MM.1S (cell line): ENCODE measurements at regions not wholly inside any gene's neighbourhood (a gene's known extent, or its start where the extent isn't known, plus 50 kb on each side); places are given as distances from the start of the nearest gene placed in this dataset.

ENCODE experiments used
- DNase-seq: peaks from one replicate; pipeline ENCODE4 v3.0.0-alpha.2; 2015
- H2AFZ ChIP-seq: fragments of 300-600 bp; sonication (generic); 2 replicates; pipeline ENCODE4 v1.6.0; 2016; ENCODE audit warnings: antibody characterized with exemption, low read length
- H3F3A ChIP-seq: fragments of 300-600 bp; sonication (generic); 2 replicates; pipeline ENCODE4 v1.6.1; 2016; ENCODE audit warnings: mild to moderate bottlenecking, antibody characterized with exemption, low read length, moderate library complexity, mixed read lengths; ENCODE audit not compliant: insufficient read depth
- H3K27ac ChIP-seq: fragments of 300-600 bp; sonication (generic); 2 replicates; pipeline ENCODE4 v1.5.1; 2016; ENCODE audit warnings: mild to moderate bottlenecking, low read length
- H3K27me3 ChIP-seq: fragments of 300-600 bp; sonication (generic); replicated peaks from 2 replicates; pipeline ENCODE4 v1.6.0; 2016; ENCODE audit warnings: low read length; ENCODE audit not compliant: insufficient read depth
- H3K36me3 ChIP-seq: fragments of 300-600 bp; sonication (generic); replicated peaks from 2 replicates; pipeline ENCODE4 v1.6.1; 2016; ENCODE audit warnings: mild to moderate bottlenecking, low read length, mixed read lengths; ENCODE audit not compliant: insufficient read depth
- H3K4me1 ChIP-seq: fragments of 300-600 bp; sonication (generic); 2 replicates; pipeline ENCODE4 v1.6.1; 2016; ENCODE audit warnings: low read length, mixed read lengths
- H3K4me2 ChIP-seq: fragments of 300-600 bp; sonication (generic); 2 replicates; pipeline ENCODE4 v1.6.0; 2016; ENCODE audit warnings: low read depth, low read length
- H3K4me3 ChIP-seq: fragments of 300-600 bp; sonication (generic); 2 replicates; pipeline ENCODE4 v1.5.1; 2016; ENCODE audit warnings: low read length, mixed read lengths
- H3K79me2 ChIP-seq: fragments of 300-600 bp; sonication (generic); 2 replicates; pipeline ENCODE4 v1.6.1; 2016; ENCODE audit warnings: mixed run types, low read length, mixed read lengths
- H3K9ac ChIP-seq: fragments of 300-600 bp; sonication (generic); 2 replicates; pipeline ENCODE4 v1.6.1; 2016; ENCODE audit warnings: low read length, mixed read lengths
- H3K9me2 ChIP-seq: fragments of 300-600 bp; sonication (generic); replicated peaks from 2 replicates; pipeline ENCODE4 v1.6.1; 2016; ENCODE audit warnings: mild to moderate bottlenecking, low read length, mixed read lengths; ENCODE audit not compliant: insufficient read depth
- H3K9me3 ChIP-seq: fragments of 300-600 bp; sonication (generic); replicated peaks from 2 replicates; pipeline ENCODE4 v1.6.1; 2016; ENCODE audit warnings: mild to moderate bottlenecking, low read length, mixed read lengths; ENCODE audit not compliant: insufficient read depth
- H4K20me1 ChIP-seq: fragments of 300-600 bp; sonication (generic); 2 replicates; pipeline ENCODE4 v1.6.1; 2016; ENCODE audit warnings: mild to moderate bottlenecking, low read length, moderate library complexity, mixed read lengths; ENCODE audit not compliant: insufficient read depth
- CTCF ChIP-seq: fragments of 300-600 bp; sonication (generic); IDR thresholded peaks from 2 replicates; pipeline ENCODE4 v1.5.1; 2016; ENCODE audit warnings: antibody characterized with exemption, low read length, mixed read lengths
- EZH2 ChIP-seq: fragments of 300-600 bp; sonication (generic); optimal IDR thresholded peaks from 2 replicates; pipeline ENCODE3; 2017; ENCODE audit warnings: low read depth, mild to moderate bottlenecking, antibody characterized with exemption, low read length, mixed read lengths
- EZH2phosphoT487 ChIP-seq: fragments of 300-600 bp; sonication (generic); IDR thresholded peaks from 2 replicates; pipeline ENCODE4 v1.6.1; 2018; ENCODE audit warnings: antibody characterized with exemption, low read length

- H3K79me2 ChIP-seq: no peaks in the 10 kb centered on the region
- H2AFZ ChIP-seq: no peak overlapping the region
- no peaks in the 10 kb centered on the region for H3K9me3 ChIP-seq
- no peaks in the 10 kb centered on the region for H3K4me1 ChIP-seq
- no peak overlapping the region for H3K4me3 ChIP-seq
- no peak overlapping the region for H3K4me2 ChIP-seq
- no peaks in the 10 kb centered on the region for H3K27me3 ChIP-seq
- H3K9me2 ChIP-seq: no peaks in the 10 kb centered on the region
- no peak for DNase-seq
- no peaks in the 10 kb centered on the region for H3F3A ChIP-seq
- TF ChIP-seq EZH2phosphoT487: no peak
- TF ChIP-seq EZH2: no peak
- TF ChIP-seq CTCF: no peak
- H3K9ac ChIP-seq: no peak overlapping the region
- no peaks in the 10 kb centered on the region for H3K36me3 ChIP-seq
- H4K20me1 ChIP-seq: no peaks in the 10 kb centered on the region
- no peak overlapping the region for H3K27ac ChIP-seq
These were observed 316.5 kb downstream of the ALG10 start for GRCh38 chr12:34338751-34339150.

- Histone ChIP-seq H3K79me2 (no peaks in the 10 kb centered on the region), H3K36me3 (no peaks in the 10 kb centered on the region), H2AFZ (no peak overlapping the region), H3K27me3 (no peaks in the 10 kb centered on the region), H3K9me3 (no peaks in the 10 kb centered on the region), H3K4me3 (no peak overlapping the region), H3K4me1 (no peaks in the 10 kb centered on the region), H3K9me2 (no peaks in the 10 kb centered on the region), H3K27ac (no peak overlapping the region), H3K9ac (no peak overlapping the region), H4K20me1 (no peaks in the 10 kb centered on the region), H3K4me2 (no peak overlapping the region), H3F3A (no peaks in the 10 kb centered on the region)
- no peak for DNase-seq
- no peak for TF ChIP-seq CTCF
- TF ChIP-seq EZH2: no peak
- no peak for TF ChIP-seq EZH2phosphoT487
These were observed 317.6 kb downstream of the ALG10 start for GRCh38 chr12:34339922-34340321.

- H3K9ac ChIP-seq: no peak overlapping the region
- no peak overlapping the region for H3K4me3 ChIP-seq
- no peaks in the 10 kb centered on the region for H3K27me3 ChIP-seq
- H3K4me2 ChIP-seq: no peak overlapping the region
- no peaks in the 10 kb centered on the region for H3K9me3 ChIP-seq
- H3F3A ChIP-seq: no peaks in the 10 kb centered on the region
- DNase-seq: no peak
- H3K27ac ChIP-seq: no peak overlapping the region
- H3K79me2 ChIP-seq: no peaks in the 10 kb centered on the region
- H3K9me2 ChIP-seq: no peaks in the 10 kb centered on the region
- no peaks in the 10 kb centered on the region for H3K4me1 ChIP-seq
- no peak overlapping the region for H2AFZ ChIP-seq
- no peaks in the 10 kb centered on the region for H3K36me3 ChIP-seq
- no peak for TF ChIP-seq EZH2
- TF ChIP-seq CTCF: no peak
- TF ChIP-seq EZH2phosphoT487: no peak
- no peaks in the 10 kb centered on the region for H4K20me1 ChIP-seq
These were observed 318.5 kb downstream of the ALG10 start for GRCh38 chr12:34340534-34341361.
